ENCODE measurements at regions not wholly inside any gene's neighbourhood (a gene's known extent, or its start where the extent isn't known, plus 50 kb on each side); places are given as distances from the start of the nearest gene placed in this dataset.

DNA sequence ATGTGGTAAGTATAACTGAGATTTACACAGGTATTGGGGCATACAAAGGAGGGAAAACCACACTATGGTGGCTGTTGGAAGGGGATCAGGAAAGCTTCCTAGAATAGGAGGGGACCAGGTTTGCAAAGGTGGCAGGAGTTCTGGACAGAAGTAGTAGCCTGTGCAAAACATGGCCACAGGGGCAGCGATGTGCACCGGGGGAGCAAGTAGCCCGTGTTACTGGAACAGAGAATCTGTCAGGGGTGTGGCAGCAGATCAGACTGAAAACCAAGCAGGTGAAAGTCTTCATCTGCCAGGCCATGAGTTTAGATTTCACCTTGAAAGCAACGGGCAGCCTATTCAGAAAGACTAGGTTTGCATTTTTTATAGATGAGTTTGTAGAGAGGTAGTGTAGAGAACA is 182.3 kb upstream of the LPP start:
- no peak for DNase-seq (ENCODE audit: low read depth)
- no peaks in the 10 kb centered on the region for H3K36me3 ChIP-seq (ENCODE audit: control insufficient read depth, insufficient read depth, low read length)
- POLR2A ChIA-PET, result no interaction called here
- no peak for TF ChIP-seq CTCF (IDR thresholded peaks at IDR 0.05; ENCODE audit: insufficient read depth, low read depth, low read length)
- no peaks in the 10 kb centered on the region for H3K27me3 ChIP-seq (ENCODE audit: control insufficient read depth, insufficient read depth, low read length)
- CTCF ChIA-PET, result interaction anchor here (1.4 kb wide), 1 partner anchor 11 kb away, joined by 3 read pairs; no protein-coding TSS in a partner anchor
- no peak overlapping the region for H3K4me3 ChIP-seq (ENCODE audit: low read depth, low read length)

GRCh38 chr3:187972454-187972853 is 181.5 kb upstream of the LPP start:
- Histone ChIP-seq H3K27me3 (ENCODE audit: control insufficient read depth, insufficient read depth, low read length) (no peaks in the 10 kb centered on the region), H3K36me3 (ENCODE audit: control insufficient read depth, insufficient read depth, low read length) (no peaks in the 10 kb centered on the region), H3K4me3 (ENCODE audit: low read depth, low read length) (no peak overlapping the region)
- no peak for TF ChIP-seq CTCF (IDR thresholded peaks at IDR 0.05; ENCODE audit: insufficient read depth, low read depth, low read length)
- DNase-seq (ENCODE audit: low read depth), result no peak
- ChIA-PET CTCF (interaction anchor here (0.8 to 1.4 kb wide), 2 partner anchors 10 to 982 kb away, joined by 3 read pairs; no protein-coding TSS in a partner anchor), POLR2A (no interaction called here)

DNA sequence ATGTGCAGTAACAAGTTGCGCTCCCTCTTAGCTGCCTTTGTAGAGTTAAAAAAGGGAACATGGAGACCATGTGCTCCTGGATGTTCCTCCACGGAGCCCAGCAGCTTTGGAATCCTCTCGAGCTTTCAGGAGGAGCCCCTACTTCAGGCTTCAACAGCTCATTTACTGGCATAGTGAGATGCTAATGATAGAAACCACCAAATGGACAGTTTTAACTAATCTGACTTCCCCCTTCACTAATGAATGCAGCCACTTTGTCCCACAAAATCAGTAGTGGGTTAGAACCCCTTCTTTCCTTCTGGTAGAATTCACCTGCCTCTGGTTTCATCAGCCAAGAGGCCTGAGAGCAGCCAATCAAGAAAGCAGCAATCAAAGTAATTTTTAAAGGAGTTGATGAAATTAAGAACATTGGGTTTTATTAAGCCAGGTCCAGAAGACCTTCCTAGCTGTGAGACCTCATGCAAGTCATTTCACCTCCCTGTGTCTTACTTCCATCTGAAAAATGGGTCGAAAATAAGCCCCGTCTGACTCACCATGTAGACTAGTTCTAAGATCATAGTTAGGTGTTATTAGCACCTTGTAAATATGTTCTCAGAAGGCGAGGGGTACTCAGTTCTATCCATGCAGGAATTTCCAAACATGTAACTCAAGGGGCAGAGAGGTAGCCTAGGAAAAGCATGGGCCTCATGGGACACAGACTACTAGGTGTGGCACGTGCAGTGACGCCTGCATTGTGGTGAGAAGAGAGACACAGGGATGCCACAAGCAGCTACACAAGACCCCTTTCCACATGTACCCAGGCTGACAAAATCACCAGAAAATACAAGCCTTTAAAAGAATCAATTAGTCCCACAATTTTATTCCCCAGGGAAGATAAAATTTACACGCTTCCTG is 179.7 kb upstream of the LPP start:
- no peak for TF ChIP-seq CTCF (IDR thresholded peaks at IDR 0.05; ENCODE audit: insufficient read depth, low read depth, low read length)
- Histone ChIP-seq H3K4me3 (ENCODE audit: low read depth, low read length) (no peak overlapping the region), H3K27me3 (ENCODE audit: control insufficient read depth, insufficient read depth, low read length) (no peaks in the 10 kb centered on the region), H3K36me3 (ENCODE audit: control insufficient read depth, insufficient read depth, low read length) (no peaks in the 10 kb centered on the region)
- DNase-seq (ENCODE audit: low read depth), result no peak
- ChIA-PET POLR2A (no interaction called here), CTCF (interaction anchor here (0.6 to 1.8 kb wide), 4 partner anchors 10 to 234 kb away, joined by 3 to 4 read pairs (median 3); no protein-coding TSS in a partner anchor)

GRCh38 chr3:187974871-187975271 is 179.1 kb upstream of the LPP start:
- no peak for TF ChIP-seq CTCF (IDR thresholded peaks at IDR 0.05; ENCODE audit: insufficient read depth, low read depth, low read length)
- Histone ChIP-seq H3K4me3 (ENCODE audit: low read depth, low read length) (no peak overlapping the region), H3K27me3 (ENCODE audit: control insufficient read depth, insufficient read depth, low read length) (no peaks in the 10 kb centered on the region), H3K36me3 (ENCODE audit: control insufficient read depth, insufficient read depth, low read length) (no peaks in the 10 kb centered on the region)
- ChIA-PET POLR2A (no interaction called here), CTCF (interaction anchor here (0.6 to 1.8 kb wide), 4 partner anchors 9 to 234 kb away, joined by 3 to 4 read pairs (median 3); no protein-coding TSS in a partner anchor)
- no peak for DNase-seq (ENCODE audit: low read depth)

GRCh38 chr3:187975561-187976364 is 178.2 kb upstream of the LPP start:
- no peak for TF ChIP-seq CTCF (IDR thresholded peaks at IDR 0.05; ENCODE audit: insufficient read depth, low read depth, low read length)
- DNase-seq (ENCODE audit: low read depth), result no peak
- H3K4me3 ChIP-seq (ENCODE audit: low read depth, low read length), result no peak overlapping the region
- ChIA-PET CTCF (interaction anchor here (0.6 to 1.8 kb wide), 4 partner anchors 8 to 287 kb away, joined by 3 read pairs; no protein-coding TSS in a partner anchor), POLR2A (no interaction called here)
- no peaks in the 10 kb centered on the region for H3K36me3 ChIP-seq (ENCODE audit: control insufficient read depth, insufficient read depth, low read length)
- no peaks in the 10 kb centered on the region for H3K27me3 ChIP-seq (ENCODE audit: control insufficient read depth, insufficient read depth, low read length)

Measured in BJ (cell line).